ENCODE measurements at regions not wholly inside any gene's neighbourhood (a gene's known extent, or its start where the extent isn't known, plus 50 kb on each side); places are given as distances from the start of the nearest gene placed in this dataset.

- TF ChIP-seq CTCF (IDR thresholded peaks at IDR 0.05) (no peak), TP53 (CRISPR knock-in tag; IDR thresholded peaks at IDR 0.05) (no peak), SP1 (CRISPR knock-in tag; conservative IDR thresholded peaks at IDR 0.05) (no peak), RELA (CRISPR knock-in tag; IDR thresholded peaks at IDR 0.05; ENCODE audit: borderline replicate concordance) (no peak), FOXJ3 (CRISPR knock-in tag; IDR thresholded peaks at IDR 0.05; ENCODE audit: borderline replicate concordance) (no peak), MAX (CRISPR knock-in tag; IDR thresholded peaks at IDR 0.05) (no peak), KAT7 (CRISPR knock-in tag; IDR thresholded peaks at IDR 0.05; ENCODE audit: borderline replicate concordance) (no peak), ATF3 (CRISPR knock-in tag; conservative IDR thresholded peaks at IDR 0.05) (no peak)
Observed at GRCh38 chr15:20106026-20106425, 435.6 kb downstream of the GOLGA6L6 start.
